K562 (cell line): ENCODE measurements at regions not wholly inside any gene's neighbourhood (a gene's known extent, or its start where the extent isn't known, plus 50 kb on each side); places are given as distances from the start of the nearest gene placed in this dataset.

Experiments used
- ATAC-seq: fragments of 200-7000 bp; cut with Tn5 transposase; 3 replicates; pipeline ENCODE4 v1.9.1; 2020; ENCODE audit warnings: moderate library complexity
- BruUV-seq: library from RNA; stranded (reverse); fragments of 400-500 nt; replicated peaks from 2 replicates; lab custom pipeline; 2021; lab: Mats Ljungman, UMichigan
- CTCF ChIA-PET: fragments of 300-600 bp; formaldehyde crosslinking; extraction: SDS; loops from one replicate; lab custom pipeline; 2021; ENCODE audit warnings: low intra/inter-chr PET ratio; lab: Yijun Ruan, JAX
- POLR2A ChIA-PET: fragments of 300-600, 350-650 bp; sonication (Branson Sonifier 250); formaldehyde crosslinking; extraction: SDS; loops from one replicate; lab custom pipeline; 2021; ENCODE audit warnings: antibody characterized with exemption, inconsistent platforms; lab: Yijun Ruan, JAX
- DNase-seq, 4 experiments: peaks; one replicate each; pipeline versions ENCODE4 v3.0.0 to v3.0.0-alpha.2; 2011 to 2018; ENCODE audit warnings: low spot score in 3 of 4, mixed read lengths in 3 of 4; ENCODE audit errors: extremely low read depth in 1 of 4
- FAIRE-seq: peaks from 2 replicates; lab custom pipeline; 2011; peaks lifted over from hg19 to GRCh38; lab: Jason Lieb, UNC
- H2AFZ ChIP-seq: 2 replicates; pipeline ENCODE4 v1.6.0; 2011; ENCODE audit warnings: low read depth, low read length, control low read depth, inconsistent platforms
- H3K27ac ChIP-seq: fragments of 200-600 bp; 3 replicates; pipeline ENCODE4 v1.8.0; 2011; ENCODE audit warnings: low read depth, mild to moderate bottlenecking, control low read depth, inconsistent platforms, low read length, moderate library complexity, mixed read lengths; ENCODE audit errors: extremely low read depth
- H3K27me3 ChIP-seq, 2 experiments: fragments of 300-600 bp in 1 of 2; 2 replicates in 1 of 2; 3 replicates in 1 of 2; pipeline versions ENCODE4 v1.6.0 to v1.8.0; 2011; ENCODE audit warnings: inconsistent platforms in 2 of 2, low read length in 2 of 2, mild to moderate bottlenecking in 1 of 2, mixed read lengths in 1 of 2, moderate library complexity in 1 of 2; ENCODE audit not compliant: control insufficient read depth in 2 of 2, insufficient read depth in 2 of 2
- H3K36me3 ChIP-seq: fragments of 300-600 bp; 3 replicates; pipeline ENCODE4 v1.8.0; 2011; ENCODE audit warnings: mild to moderate bottlenecking, low read length, inconsistent platforms; ENCODE audit not compliant: control insufficient read depth, insufficient read depth
- H3K4me1 ChIP-seq, 2 experiments: fragments of 200-600 bp in 1 of 2; replicated peaks in 1 of 2; 2 replicates in 1 of 2; 3 replicates in 1 of 2; pipeline versions ENCODE4 v1.5.1 to v1.8.0; 2011; ENCODE audit warnings: inconsistent platforms in 2 of 2, low read length in 2 of 2, mild to moderate bottlenecking in 1 of 2, mixed read lengths in 1 of 2, moderate library complexity in 1 of 2; ENCODE audit not compliant: control insufficient read depth in 2 of 2, insufficient read depth in 2 of 2
- H3K4me2 ChIP-seq: 2 replicates; pipeline ENCODE4 v1.6.1; 2011; ENCODE audit warnings: low read length, control low read depth, inconsistent platforms, mixed read lengths; ENCODE audit not compliant: insufficient read depth
- H3K4me3 ChIP-seq: fragments of 200-600 bp; sonication (generic), shearing (Covaris generic); 2 replicates; pipeline ENCODE4 v1.5.1; 2016; ENCODE audit warnings: control low read depth, inconsistent platforms
- H3K79me2 ChIP-seq: fragments of 200-600 bp; 3 replicates; pipeline ENCODE4 v1.8.0; 2011; ENCODE audit warnings: low read length, inconsistent platforms; ENCODE audit not compliant: control insufficient read depth, insufficient read depth
- H3K9ac ChIP-seq, 2 experiments: 2 replicates each; pipeline versions ENCODE4 v1.6.0 to v1.6.1; 2011; ENCODE audit warnings: low read depth in 2 of 2, low read length in 2 of 2, control low read depth in 1 of 2, inconsistent platforms in 1 of 2, mild to moderate bottlenecking in 1 of 2, mixed read lengths in 1 of 2; ENCODE audit not compliant: insufficient read depth in 1 of 2
- H3K9me1 ChIP-seq: one replicate; pipeline ENCODE4 v1.6.0; 2011; ENCODE audit warnings: inconsistent platforms, mild to moderate bottlenecking, low read length, moderate library complexity; ENCODE audit not compliant: control insufficient read depth, insufficient read depth
- H3K9me3 ChIP-seq: replicated peaks from 2 replicates; pipeline ENCODE4 v1.5.1; 2011; ENCODE audit warnings: low read depth, low read length, inconsistent platforms; ENCODE audit not compliant: control insufficient read depth, insufficient read depth
- H4K20me1 ChIP-seq: replicated peaks from 2 replicates; pipeline ENCODE4 v1.6.1; 2011; ENCODE audit warnings: low read length, inconsistent platforms, mixed read lengths; ENCODE audit not compliant: control insufficient read depth, insufficient read depth
- C11orf30 ChIP-seq: fragments of 450-650 bp; IDR thresholded peaks from 2 replicates; pipeline ENCODE4 v1.6.1; 2016; ENCODE audit warnings: low read depth, mild to moderate bottlenecking
- TAF9B ChIP-seq: fragments of 450-650 bp; IDR thresholded peaks from 2 replicates; pipeline ENCODE4 v1.6.1; 2018; ENCODE audit warnings: mild to moderate bottlenecking; ENCODE audit not compliant: partially characterized antibody
- TCF3 ChIP-seq: sonication (generic); formaldehyde crosslinking; IDR thresholded peaks from 2 replicates; pipeline ENCODE4 v1.4.0; 2020; ENCODE audit warnings: mild to moderate bottlenecking, missing genetic modification reagents
- WGBS: fragments of 100-300 bp; shearing (Covaris generic); methylation state at CpG from one replicate; pipeline ENCODE4 v1.1.6; 2016; ENCODE audit warnings: low coverage, mixed read lengths; ENCODE audit not compliant: insufficient coverage; ENCODE audit errors: missing lambda C conversion rate; 5-methylcytosine and 5-hydroxymethylcytosine counted together
- in situ Hi-C: fragments of 300-500 bp; cut with MboI; formaldehyde crosslinking; loops from 4 replicates; pipeline ENCODE4 v1.15.0; 2018; ENCODE audit warnings: inconsistent platforms, mixed read lengths
- intact Hi-C: fragments of 100-400 bp; cut with micrococcal nuclease; formaldehyde crosslinking; loops from 2 replicates; pipeline ENCODE4 v1.14.2; 2022
- TF ChIP-seq, protein P1 (sequence below), 2 experiments: fragments of 450-650 bp in 1 of 2; sonication (generic) in 1 of 2; formaldehyde crosslinking in 1 of 2; IDR thresholded peaks; 2 replicates each; pipeline versions ENCODE4 v1.7.1 to v1.9.0; 2016 to 2022; ENCODE audit warnings: inconsistent platforms in 1 of 2, mild to moderate bottlenecking in 1 of 2, missing genetic modification reagents in 1 of 2

DNA sequence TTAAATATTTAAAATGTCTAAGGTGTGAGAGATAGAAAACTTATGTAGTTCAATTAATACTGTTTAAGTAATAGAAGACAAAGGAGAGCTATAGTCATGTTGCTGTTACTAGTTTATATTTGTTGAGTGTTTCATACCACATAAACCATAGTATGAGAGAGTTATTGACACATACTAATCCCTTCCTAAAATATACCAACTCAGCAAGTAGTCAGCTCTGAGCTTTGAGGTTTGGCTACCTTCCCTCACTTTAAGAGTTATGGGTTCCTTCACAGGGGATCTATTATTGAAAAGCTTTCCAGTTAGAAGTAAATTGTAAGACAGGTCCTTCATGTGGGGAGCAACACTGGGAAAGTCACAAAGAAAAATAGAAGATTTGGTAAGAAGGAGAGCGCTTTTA, 701.6 kb upstream of the ZEB2 start:
- no peaks in the 10 kb centered on the region for H3K36me3 ChIP-seq
- peaks cover 0 to 2% of the 10 kb centered on the region in 2 experiments; a peak in 2 of 5 replicates for H3K4me1 ChIP-seq
- no peak overlapping the region for H3K4me3 ChIP-seq
- DNase-seq (no peak), ATAC-seq (no peak), FAIRE-seq (no peak)
- H3K9me1 ChIP-seq: no peaks in the 10 kb centered on the region
- TF ChIP-seq TAF9B (no peak), C11orf30 (peak; percentile 11; the same call in 1 of the 2 replicates)
- H3K9ac ChIP-seq: no peak overlapping the region
- no peak overlapping the region for H3K27ac ChIP-seq
- no peaks in the 10 kb centered on the region for H4K20me1 ChIP-seq
- no peak overlapping the region for H3K4me2 ChIP-seq
- ChIA-PET POLR2A (no interaction called here), CTCF (no interaction called here)
- no peak overlapping the region for H2AFZ ChIP-seq
- 62% methylated on average over 1 of the region's 1 CpG for WGBS
- H3K9me3 ChIP-seq: no peaks in the 10 kb centered on the region
- no TSS peak for BruUV-seq
- intact Hi-C loops: no loop called here
- in situ Hi-C loops: no loop called here
- H3K79me2 ChIP-seq: no peaks in the 10 kb centered on the region
- H3K27me3 ChIP-seq: no peaks in the 10 kb centered on the region

DNA sequence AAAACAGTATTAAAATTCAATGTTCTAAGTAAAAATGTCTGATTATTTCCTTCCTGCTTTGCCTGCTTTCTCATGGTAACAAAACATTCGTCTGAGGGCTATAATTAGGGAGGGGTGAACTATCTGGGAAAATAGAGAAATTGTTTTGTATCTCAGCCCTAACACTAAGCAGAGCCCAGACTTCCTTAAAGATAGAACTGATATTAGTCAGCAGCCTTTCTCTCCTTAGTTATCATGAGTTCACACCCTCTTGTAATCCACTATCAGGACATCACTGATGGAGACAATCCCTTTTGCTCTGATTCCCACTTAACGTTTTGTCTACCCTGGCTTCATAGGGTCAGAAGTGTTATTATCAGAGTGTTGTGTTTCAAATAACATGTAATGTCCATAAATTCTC, 701.1 kb upstream of the ZEB2 start:
- intact Hi-C loops (no loop called here), in situ Hi-C loops (no loop called here)
- Histone ChIP-seq H3K4me2 (no peak overlapping the region), H3K4me1 (peaks cover 0 to 2% of the 10 kb centered on the region in 2 experiments; a peak in 2 of 5 replicates), H3K9me1 (no peaks in the 10 kb centered on the region), H2AFZ (no peak overlapping the region), H3K36me3 (no peaks in the 10 kb centered on the region), H3K27me3 (no peaks in the 10 kb centered on the region), H3K27ac (no peak overlapping the region), H3K79me2 (no peaks in the 10 kb centered on the region), H3K4me3 (no peak overlapping the region), H3K9me3 (no peaks in the 10 kb centered on the region), H3K9ac (no peak overlapping the region), H4K20me1 (no peaks in the 10 kb centered on the region)
- FAIRE-seq (peak; percentile 11), DNase-seq (peak in 1 of 4 experiments; percentile 30), ATAC-seq (no peak)
- CTCF ChIA-PET: no interaction called here
- 0% methylated on average over 2 of the region's 2 CpGs for WGBS
- BruUV-seq: no TSS peak
- POLR2A ChIA-PET: no interaction called here
- TF ChIP-seq TCF3: peak; percentile 28; the same call in 1 of the 2 replicates
- TF ChIP-seq, protein P1, sequence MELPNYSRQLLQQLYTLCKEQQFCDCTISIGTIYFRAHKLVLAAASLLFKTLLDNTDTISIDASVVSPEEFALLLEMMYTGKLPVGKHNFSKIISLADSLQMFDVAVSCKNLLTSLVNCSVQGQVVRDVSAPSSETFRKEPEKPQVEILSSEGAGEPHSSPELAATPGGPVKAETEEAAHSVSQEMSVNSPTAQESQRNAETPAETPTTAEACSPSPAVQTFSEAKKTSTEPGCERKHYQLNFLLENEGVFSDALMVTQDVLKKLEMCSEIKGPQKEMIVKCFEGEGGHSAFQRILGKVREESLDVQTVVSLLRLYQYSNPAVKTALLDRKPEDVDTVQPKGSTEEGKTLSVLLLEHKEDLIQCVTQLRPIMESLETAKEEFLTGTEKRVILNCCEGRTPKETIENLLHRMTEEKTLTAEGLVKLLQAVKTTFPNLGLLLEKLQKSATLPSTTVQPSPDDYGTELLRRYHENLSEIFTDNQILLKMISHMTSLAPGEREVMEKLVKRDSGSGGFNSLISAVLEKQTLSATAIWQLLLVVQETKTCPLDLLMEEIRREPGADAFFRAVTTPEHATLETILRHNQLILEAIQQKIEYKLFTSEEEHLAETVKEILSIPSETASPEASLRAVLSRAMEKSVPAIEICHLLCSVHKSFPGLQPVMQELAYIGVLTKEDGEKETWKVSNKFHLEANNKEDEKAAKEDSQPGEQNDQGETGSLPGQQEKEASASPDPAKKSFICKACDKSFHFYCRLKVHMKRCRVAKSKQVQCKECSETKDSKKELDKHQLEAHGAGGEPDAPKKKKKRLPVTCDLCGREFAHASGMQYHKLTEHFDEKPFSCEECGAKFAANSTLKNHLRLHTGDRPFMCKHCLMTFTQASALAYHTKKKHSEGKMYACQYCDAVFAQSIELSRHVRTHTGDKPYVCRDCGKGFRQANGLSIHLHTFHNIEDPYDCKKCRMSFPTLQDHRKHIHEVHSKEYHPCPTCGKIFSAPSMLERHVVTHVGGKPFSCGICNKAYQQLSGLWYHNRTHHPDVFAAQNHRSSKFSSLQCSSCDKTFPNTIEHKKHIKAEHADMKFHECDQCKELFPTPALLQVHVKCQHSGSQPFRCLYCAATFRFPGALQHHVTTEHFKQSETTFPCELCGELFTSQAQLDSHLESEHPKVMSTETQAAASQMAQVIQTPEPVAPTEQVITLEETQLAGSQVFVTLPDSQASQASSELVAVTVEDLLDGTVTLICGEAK (IDR thresholded peaks at IDR 0.05): no peak
- TF ChIP-seq, protein P1 (CRISPR knock-in tag; IDR thresholded peaks at IDR 0.05): no peak
